ENCODE measurements at regions not wholly inside any gene's neighbourhood (a gene's known extent, or its start where the extent isn't known, plus 50 kb on each side); places are given as distances from the start of the nearest gene placed in this dataset.

- H3K27ac ChIP-seq (ENCODE audit: low read depth, low read length), result no peak overlapping the region
- Mint-ChIP-seq H3K4me1 (peaks cover 15% of the 10 kb centered on the region), H3K27me3 (ENCODE audit: insufficient read depth) (peaks cover 29% of the 10 kb centered on the region), H3K4me3 (no peak overlapping the region), H3K36me3 (ENCODE audit: low read depth) (peaks cover 3% of the 10 kb centered on the region), H3K27ac (no peak overlapping the region), H3K9me3 (peaks cover 31% of the 10 kb centered on the region)
- H3K27me3 ChIP-seq (ENCODE audit: control insufficient read depth, insufficient read depth, low read length, poor library complexity, severe bottlenecking), result peaks cover 16% of the 10 kb centered on the region
- 76% methylated on average over 1 of the region's 1 CpG; no CpG with 5 or more reads in 1 of the 2 experiments for WGBS, 2 experiments (ENCODE audit: insufficient coverage in 1 of 2, insufficient read length in 1 of 2)
- H3K9ac ChIP-seq (ENCODE audit: extremely low read depth, low read length, poor library complexity, severe bottlenecking), result no peak overlapping the region
- H3K4me1 ChIP-seq (ENCODE audit: control insufficient read depth, insufficient read depth, low read length), result peaks cover 3% of the 10 kb centered on the region
- peak overlapping the region; percentile 72 for H3K4me3 ChIP-seq (ENCODE audit: low read length)
- H3K36me3 ChIP-seq (ENCODE audit: control insufficient read depth, insufficient read depth, low read length), result no peaks in the 10 kb centered on the region
- peaks cover 45% of the 10 kb centered on the region for H3K9me3 ChIP-seq (ENCODE audit: control insufficient read depth, low read length)
- peak; percentile 51 for DNase-seq
- no peak for TF ChIP-seq CTCF (conservative IDR thresholded peaks at IDR 0.05)
These were observed 60.3 kb upstream of the TSPAN11 start for GRCh38 chr12:30866256-30866655.

- 81% methylated on average over 2 of the region's 2 CpGs; no CpG with 5 or more reads in 1 of the 2 experiments for WGBS, 2 experiments (ENCODE audit: insufficient coverage in 1 of 2, insufficient read length in 1 of 2)
- no peak for TF ChIP-seq CTCF (conservative IDR thresholded peaks at IDR 0.05)
- H3K9me3 Mint-ChIP-seq, result peaks cover 31% of the 10 kb centered on the region
- H3K4me3 Mint-ChIP-seq, result no peak overlapping the region
- Histone ChIP-seq H3K4me1 (ENCODE audit: control insufficient read depth, insufficient read depth, low read length) (peaks cover 3% of the 10 kb centered on the region), H3K27me3 (ENCODE audit: control insufficient read depth, insufficient read depth, low read length, poor library complexity, severe bottlenecking) (peaks cover 16% of the 10 kb centered on the region), H3K9me3 (ENCODE audit: control insufficient read depth, low read length) (peaks cover 42% of the 10 kb centered on the region), H3K4me3 (ENCODE audit: low read length) (no peak overlapping the region), H3K27ac (ENCODE audit: low read depth, low read length) (no peak overlapping the region), H3K9ac (ENCODE audit: extremely low read depth, low read length, poor library complexity, severe bottlenecking) (no peak overlapping the region), H3K36me3 (ENCODE audit: control insufficient read depth, insufficient read depth, low read length) (no peaks in the 10 kb centered on the region)
- DNase-seq, result peak; percentile 65
- H3K27me3 Mint-ChIP-seq (ENCODE audit: insufficient read depth), result peaks cover 18% of the 10 kb centered on the region
- H3K4me1 Mint-ChIP-seq, result peaks cover 15% of the 10 kb centered on the region
- peaks cover 3% of the 10 kb centered on the region for H3K36me3 Mint-ChIP-seq (ENCODE audit: low read depth)
- no peak overlapping the region for H3K27ac Mint-ChIP-seq
These were observed 62.7 kb upstream of the TSPAN11 start for GRCh38 chr12:30863839-30864238.

- peaks cover 18% of the 10 kb centered on the region for H3K27me3 Mint-ChIP-seq (ENCODE audit: insufficient read depth)
- Histone ChIP-seq H3K4me3 (ENCODE audit: low read length) (no peak overlapping the region), H3K27ac (ENCODE audit: low read depth, low read length) (no peak overlapping the region), H3K9ac (ENCODE audit: extremely low read depth, low read length, poor library complexity, severe bottlenecking) (no peak overlapping the region), H3K9me3 (ENCODE audit: control insufficient read depth, low read length) (peaks cover 30% of the 10 kb centered on the region), H3K36me3 (ENCODE audit: control insufficient read depth, insufficient read depth, low read length) (no peaks in the 10 kb centered on the region), H3K27me3 (ENCODE audit: control insufficient read depth, insufficient read depth, low read length, poor library complexity, severe bottlenecking) (peaks cover 16% of the 10 kb centered on the region), H3K4me1 (ENCODE audit: control insufficient read depth, insufficient read depth, low read length) (peaks cover 3% of the 10 kb centered on the region)
- no peak for TF ChIP-seq CTCF (conservative IDR thresholded peaks at IDR 0.05)
- no peak overlapping the region for H3K4me3 Mint-ChIP-seq
- no peak overlapping the region for H3K27ac Mint-ChIP-seq
- peaks cover 15% of the 10 kb centered on the region for H3K4me1 Mint-ChIP-seq
- peak; percentile 12 for DNase-seq
- WGBS, 2 experiments (ENCODE audit: insufficient coverage in 1 of 2, insufficient read length in 1 of 2), result 75 to 94% methylated on average over 2 to 5 of the region's 5 CpGs
- H3K36me3 Mint-ChIP-seq (ENCODE audit: low read depth), result peaks cover 3% of the 10 kb centered on the region
- peaks cover 21% of the 10 kb centered on the region for H3K9me3 Mint-ChIP-seq
These were observed 64.1 kb upstream of the TSPAN11 start for GRCh38 chr12:30862486-30862885.
